ENCODE measurements at regions not wholly inside any gene's neighbourhood (a gene's known extent, or its start where the extent isn't known, plus 50 kb on each side); places are given as distances from the start of the nearest gene placed in this dataset.

GRCh38 chr1:87806379-87807094 lies 477.9 kb downstream of the LMO4 start:
- DNase-seq (ENCODE audit: low spot score) (no peak), ATAC-seq (no peak)

- no peak for ATAC-seq
- DNase-seq (ENCODE audit: low spot score): no peak
Observed at GRCh38 chr1:87810166-87810565, 481.5 kb downstream of the LMO4 start.

- no peak for DNase-seq (ENCODE audit: low spot score)
- ATAC-seq: peak; percentile 19
Observed at GRCh38 chr1:87812871-87813577, 484.3 kb downstream of the LMO4 start.

- ATAC-seq: no peak
- no peak for DNase-seq (ENCODE audit: low spot score)
Observed at GRCh38 chr1:87814573-87814972, 485.9 kb downstream of the LMO4 start.

- ATAC-seq: no peak
- no peak for DNase-seq (ENCODE audit: low spot score)
Observed at GRCh38 chr1:87816646-87817045, 488.0 kb downstream of the LMO4 start.

- no peak for DNase-seq (ENCODE audit: low spot score)
- no peak for ATAC-seq
Observed at GRCh38 chr1:87820668-87821334, 492.1 kb downstream of the LMO4 start.

GRCh38 chr1:87821335-87821697 lies 492.6 kb downstream of the LMO4 start:
- ATAC-seq: no peak
- no peak for DNase-seq (ENCODE audit: low spot score)

GRCh38 chr1:87826681-87827251 lies 498.1 kb downstream of the LMO4 start:
- no peak for DNase-seq (ENCODE audit: low spot score)
- peak; percentile 77 for ATAC-seq

- no peak for ATAC-seq
- DNase-seq (ENCODE audit: low spot score): no peak
Observed at GRCh38 chr1:87829360-87829759, 500.7 kb downstream of the LMO4 start.

- DNase-seq (ENCODE audit: low spot score): no peak
- ATAC-seq: no peak
Observed at GRCh38 chr1:87830432-87830978, 501.8 kb downstream of the LMO4 start.

GRCh38 chr1:87833166-87833565 lies 504.5 kb downstream of the LMO4 start:
- DNase-seq (ENCODE audit: low spot score): no peak
- no peak for ATAC-seq

- DNase-seq (ENCODE audit: low spot score): no peak
- no peak for ATAC-seq
Observed at GRCh38 chr1:87834151-87834550, 505.5 kb downstream of the LMO4 start.

- no peak for ATAC-seq
- no peak for DNase-seq (ENCODE audit: low spot score)
Observed at GRCh38 chr1:87834941-87835340, 506.3 kb downstream of the LMO4 start.

- DNase-seq (ENCODE audit: low spot score) (no peak), ATAC-seq (no peak)
Observed at GRCh38 chr1:87840767-87841166, 512.1 kb downstream of the LMO4 start.

- DNase-seq (ENCODE audit: low spot score): no peak
- no peak for ATAC-seq
Observed at GRCh38 chr1:87841332-87841731, 512.7 kb downstream of the LMO4 start.

- DNase-seq (ENCODE audit: low spot score) (no peak), ATAC-seq (no peak)
Observed at GRCh38 chr1:87842156-87842555, 513.5 kb downstream of the LMO4 start.

GRCh38 chr1:87844251-87844650 lies 515.6 kb downstream of the LMO4 start:
- no peak for ATAC-seq
- DNase-seq (ENCODE audit: low spot score): no peak

- DNase-seq (ENCODE audit: low spot score) (no peak), ATAC-seq (no peak)
Observed at GRCh38 chr1:87851490-87851889, 522.8 kb downstream of the LMO4 start.

- DNase-seq (ENCODE audit: low spot score): no peak
- no peak for ATAC-seq
Observed at GRCh38 chr1:87852410-87853161, 523.9 kb downstream of the LMO4 start.

- DNase-seq (ENCODE audit: low spot score) (no peak), ATAC-seq (no peak)
Observed at GRCh38 chr1:87853576-87854351, 525.1 kb downstream of the LMO4 start.

Measured in left lobe of liver (tissue), 2 donors.